ENCODE measurements at regions not wholly inside any gene's neighbourhood (a gene's known extent, or its start where the extent isn't known, plus 50 kb on each side); places are given as distances from the start of the nearest gene placed in this dataset.

- no peak for TF ChIP-seq POLR2A (IDR thresholded peaks at IDR 0.05)
- no peak for TF ChIP-seq CTCF (IDR thresholded peaks at IDR 0.05)
These were observed 1560.4 kb upstream of the GBE1 start for GRCh38 chr3:83321891-83322290.
